DOHH2 (cell line): ENCODE measurements at regions not wholly inside any gene's neighbourhood (a gene's known extent, or its start where the extent isn't known, plus 50 kb on each side); places are given as distances from the start of the nearest gene placed in this dataset.
A peak's percentile ranks its signal among the peaks of the same experiment; 100 is the strongest.

Source experiments
- H3F3A ChIP-seq: fragments of 200-600 bp; sonication (generic), shearing (Covaris generic); 2 replicates; pipeline ENCODE4 v1.6.0; 2016; ENCODE audit warnings: antibody characterized with exemption, mild to moderate bottlenecking; ENCODE audit not compliant: control insufficient read depth, insufficient read depth
- H3K27ac ChIP-seq: fragments of 200-600 bp; sonication (generic); 2 replicates; pipeline ENCODE4 v1.5.1; 2014; ENCODE audit warnings: low read depth, mild to moderate bottlenecking, low read length, moderate library complexity
- H3K27me3 ChIP-seq: fragments of 200-600 bp; sonication (generic); 2 replicates; pipeline ENCODE4 v1.6.1; 2014; ENCODE audit warnings: mild to moderate bottlenecking, low read length, mixed read lengths; ENCODE audit not compliant: control insufficient read depth
- H3K36me3 ChIP-seq: fragments of 200-600 bp; sonication (generic); 2 replicates; pipeline ENCODE4 v1.6.1; 2014; ENCODE audit warnings: mild to moderate bottlenecking, low read length, moderate library complexity, mixed read lengths; ENCODE audit not compliant: control insufficient read depth
- H3K4me1 ChIP-seq: fragments of 200-600 bp; sonication (generic); 2 replicates; pipeline ENCODE4 v1.6.1; 2014; ENCODE audit warnings: mild to moderate bottlenecking, low read length, mixed read lengths; ENCODE audit not compliant: control insufficient read depth
- H3K4me2 ChIP-seq: fragments of 200-600 bp; sonication (generic); 2 replicates; pipeline ENCODE4 v1.6.0; 2014; ENCODE audit warnings: mild to moderate bottlenecking, low read length, moderate library complexity
- H3K4me3 ChIP-seq: fragments of 200-600 bp; sonication (generic); 2 replicates; pipeline ENCODE4 v1.5.1; 2014; ENCODE audit warnings: mild to moderate bottlenecking, low read length, mixed read lengths
- H3K79me2 ChIP-seq: fragments of 200-600 bp; sonication (generic); 2 replicates; pipeline ENCODE4 v1.6.1; 2014; ENCODE audit warnings: mild to moderate bottlenecking, low read length, mixed read lengths; ENCODE audit not compliant: control insufficient read depth
- H3K9me2 ChIP-seq: fragments of 200-600 bp; sonication (generic); replicated peaks from 2 replicates; pipeline ENCODE4 v1.6.1; 2014; ENCODE audit warnings: mild to moderate bottlenecking, low read length, mixed read lengths; ENCODE audit not compliant: control insufficient read depth
- H3K9me3 ChIP-seq: fragments of 200-600 bp; sonication (generic); 2 replicates; pipeline ENCODE4 v1.6.1; 2014; ENCODE audit warnings: antibody characterized with exemption, low read length, mixed read lengths; ENCODE audit not compliant: control insufficient read depth, insufficient read depth
- H4K20me1 ChIP-seq: fragments of 200-600 bp; sonication (generic); 2 replicates; pipeline ENCODE4 v1.6.0; 2014; ENCODE audit warnings: low read depth, mild to moderate bottlenecking, antibody characterized with exemption, low read length, moderate library complexity; ENCODE audit not compliant: control insufficient read depth, insufficient read depth
- EZH2phosphoT487 ChIP-seq: fragments of 200-600 bp; sonication (generic); IDR thresholded peaks from 2 replicates; pipeline ENCODE4 v1.6.1; 2017; ENCODE audit warnings: borderline replicate concordance, mild to moderate bottlenecking, antibody characterized with exemption, low read length, moderate library complexity, mixed read lengths
- TF ChIP-seq, protein P1 (sequence below): fragments of 200-600 bp; sonication (generic); IDR thresholded peaks from one replicate; pipeline ENCODE4 v1.5.1; 2014; ENCODE audit warnings: antibody characterized with exemption, mild to moderate bottlenecking, low read depth, low read length; ENCODE audit not compliant: poor library complexity, severe bottlenecking

GRCh38 chr5:139743804-139744203 is 51.8 kb upstream of the PSD2 start:
- Histone ChIP-seq H3K27me3 (peaks cover 17% of the 10 kb centered on the region), H3K9me3 (no peaks in the 10 kb centered on the region), H3K4me3 (no peak overlapping the region), H3K27ac (no peak overlapping the region), H4K20me1 (no peaks in the 10 kb centered on the region), H3K36me3 (no peaks in the 10 kb centered on the region), H3K4me1 (peaks cover 72% of the 10 kb centered on the region), H3F3A (no peaks in the 10 kb centered on the region), H3K79me2 (no peaks in the 10 kb centered on the region), H3K4me2 (no peak overlapping the region), H3K9me2 (no peaks in the 10 kb centered on the region)
- TF ChIP-seq, protein P1, sequence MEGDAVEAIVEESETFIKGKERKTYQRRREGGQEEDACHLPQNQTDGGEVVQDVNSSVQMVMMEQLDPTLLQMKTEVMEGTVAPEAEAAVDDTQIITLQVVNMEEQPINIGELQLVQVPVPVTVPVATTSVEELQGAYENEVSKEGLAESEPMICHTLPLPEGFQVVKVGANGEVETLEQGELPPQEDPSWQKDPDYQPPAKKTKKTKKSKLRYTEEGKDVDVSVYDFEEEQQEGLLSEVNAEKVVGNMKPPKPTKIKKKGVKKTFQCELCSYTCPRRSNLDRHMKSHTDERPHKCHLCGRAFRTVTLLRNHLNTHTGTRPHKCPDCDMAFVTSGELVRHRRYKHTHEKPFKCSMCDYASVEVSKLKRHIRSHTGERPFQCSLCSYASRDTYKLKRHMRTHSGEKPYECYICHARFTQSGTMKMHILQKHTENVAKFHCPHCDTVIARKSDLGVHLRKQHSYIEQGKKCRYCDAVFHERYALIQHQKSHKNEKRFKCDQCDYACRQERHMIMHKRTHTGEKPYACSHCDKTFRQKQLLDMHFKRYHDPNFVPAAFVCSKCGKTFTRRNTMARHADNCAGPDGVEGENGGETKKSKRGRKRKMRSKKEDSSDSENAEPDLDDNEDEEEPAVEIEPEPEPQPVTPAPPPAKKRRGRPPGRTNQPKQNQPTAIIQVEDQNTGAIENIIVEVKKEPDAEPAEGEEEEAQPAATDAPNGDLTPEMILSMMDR = no peak
- TF ChIP-seq EZH2phosphoT487 = no peak

DNA sequence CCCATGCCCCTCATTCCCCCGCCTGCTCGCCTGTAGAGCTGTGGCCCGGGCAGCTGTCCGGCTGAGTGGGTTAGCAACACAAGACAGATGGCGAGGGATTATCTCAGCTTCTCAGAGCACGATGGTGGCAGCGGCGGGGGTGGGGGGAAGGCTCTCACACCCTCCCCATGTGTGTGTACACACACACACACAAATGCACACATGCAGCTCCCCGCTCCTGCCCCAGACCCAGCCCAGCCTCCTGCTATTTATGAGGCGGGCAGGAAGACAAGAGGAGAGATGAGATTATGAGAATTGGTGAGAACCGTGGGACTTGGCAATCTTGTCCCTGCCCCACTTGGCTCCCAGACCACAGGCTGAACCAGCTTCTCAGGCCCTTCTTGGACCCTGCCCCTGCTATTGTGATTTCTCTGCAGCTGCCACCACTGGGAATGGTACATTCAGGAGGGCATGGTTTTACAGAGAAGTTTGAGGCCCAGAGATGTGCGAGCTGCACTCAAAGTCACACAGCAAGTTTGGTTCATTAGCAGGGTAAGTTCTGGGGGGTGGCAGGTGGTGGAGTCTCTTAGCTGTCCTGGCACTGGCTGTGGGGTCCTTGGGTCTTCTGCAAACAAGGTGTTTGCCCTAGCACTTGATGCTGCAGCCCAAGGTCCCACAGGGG is 51.0 kb upstream of the PSD2 start:
- H3K27ac ChIP-seq = no peak overlapping the region
- no peaks in the 10 kb centered on the region for H3K9me3 ChIP-seq
- H3K9me2 ChIP-seq = no peaks in the 10 kb centered on the region
- TF ChIP-seq, protein P1 = no peak
- 0 out of 2 replicates have a peak, but pooled peaks cover 2% of the 10 kb centered on the region for H4K20me1 ChIP-seq
- peaks cover 3% of the 10 kb centered on the region; the same call in 1 of the 2 replicates for H3F3A ChIP-seq
- no peaks in the 10 kb centered on the region for H3K79me2 ChIP-seq
- H3K27me3 ChIP-seq = peaks cover 22% of the 10 kb centered on the region
- no peaks in the 10 kb centered on the region for H3K36me3 ChIP-seq
- no peak overlapping the region for H3K4me3 ChIP-seq
- H3K4me2 ChIP-seq = no peak overlapping the region
- H3K4me1 ChIP-seq = peaks cover 72% of the 10 kb centered on the region

DNA sequence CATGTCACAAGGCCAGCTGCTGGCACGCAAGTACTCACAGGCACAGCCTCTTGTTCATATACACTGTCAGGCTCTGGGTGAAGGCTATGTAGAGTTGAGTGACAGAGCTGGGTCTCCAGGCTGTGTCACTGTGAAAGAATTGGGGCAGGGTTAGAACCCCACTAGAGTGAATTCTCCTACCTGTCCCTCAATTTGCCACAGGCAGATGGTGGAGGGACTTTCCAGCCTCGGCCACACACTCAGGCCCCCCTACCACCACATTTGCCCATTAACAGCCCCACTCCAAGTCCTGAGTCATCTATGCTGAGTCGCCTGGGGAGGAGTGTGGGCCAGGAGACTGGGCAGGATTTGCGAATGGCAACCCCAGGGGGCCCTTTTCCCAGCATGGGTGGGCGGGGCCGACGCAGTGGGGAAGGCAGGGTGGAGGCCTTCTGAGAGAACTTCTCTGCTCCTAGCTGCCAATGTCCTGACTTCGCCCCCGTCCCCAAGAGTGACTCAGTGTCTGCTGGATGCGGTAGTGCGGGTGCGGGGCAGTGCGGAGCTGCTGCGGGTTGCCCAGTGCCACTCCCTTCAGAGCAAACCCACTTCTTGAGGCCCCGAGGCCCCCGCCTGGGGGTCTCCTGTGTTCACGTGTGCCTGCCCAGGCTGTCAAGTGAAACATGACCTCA is 50.3 kb upstream of the PSD2 start:
- Histone ChIP-seq H3K4me3 (no peak overlapping the region), H4K20me1 (0 out of 2 replicates have a peak, but pooled peaks cover 2% of the 10 kb centered on the region), H3K9me3 (no peaks in the 10 kb centered on the region), H3K79me2 (no peaks in the 10 kb centered on the region), H3K27ac (no peak overlapping the region), H3K4me1 (peaks cover 67% of the 10 kb centered on the region), H3K27me3 (peaks cover 22% of the 10 kb centered on the region), H3F3A (peaks cover 3% of the 10 kb centered on the region; the same call in 1 of the 2 replicates), H3K9me2 (no peaks in the 10 kb centered on the region), H3K4me2 (peak overlapping the region; percentile 73), H3K36me3 (no peaks in the 10 kb centered on the region)
- TF ChIP-seq, protein P1 = no peak
- TF ChIP-seq EZH2phosphoT487 = no peak
